Activated T-helper 2 cell treated with anti-CD3 and anti-CD28 coated beads, Interferon-gamma antibody, Interleukin-2, Interleukin-4, amounts not matched to agents 10 μg/mL and 5 μg/mL and 100 μg/mL, durations not matched to agents 14 hours and 24 hours and 36 hours (primary cell): ENCODE measurements at regions not wholly inside any gene's neighbourhood (a gene's known extent, or its start where the extent isn't known, plus 50 kb on each side); places are given as distances from the start of the nearest gene placed in this dataset.

ENCODE experiments used
- DNase-seq: peaks from one replicate; pipeline ENCODE4 v3.0.0; 2021; ENCODE audit warnings: low spot score
- H3K27ac Mint-ChIP-seq: one replicate; pipeline ENCODE4 v1.8.0; 2021; ENCODE audit warnings: mixed read lengths
- H3K27me3 Mint-ChIP-seq: one replicate; pipeline ENCODE4 v1.8.0; 2021; ENCODE audit warnings: low read depth, mixed read lengths
- H3K36me3 Mint-ChIP-seq: one replicate; pipeline ENCODE4 v1.8.0; 2021; ENCODE audit warnings: low read depth, mixed read lengths
- H3K4me1 Mint-ChIP-seq: one replicate; pipeline ENCODE4 v1.8.0; 2021; ENCODE audit warnings: low read depth, mixed read lengths
- H3K4me3 Mint-ChIP-seq: one replicate; pipeline ENCODE4 v1.8.0; 2021; ENCODE audit warnings: low read depth, mild to moderate bottlenecking, moderate library complexity, mixed read lengths
- H3K9me3 Mint-ChIP-seq: one replicate; pipeline ENCODE4 v1.8.0; 2021; ENCODE audit warnings: mixed read lengths
- intact Hi-C: fragments of 100-400 bp; cut with micrococcal nuclease; formaldehyde crosslinking; loops from one replicate; pipeline ENCODE4 v1.15.1; 2023

DNA sequence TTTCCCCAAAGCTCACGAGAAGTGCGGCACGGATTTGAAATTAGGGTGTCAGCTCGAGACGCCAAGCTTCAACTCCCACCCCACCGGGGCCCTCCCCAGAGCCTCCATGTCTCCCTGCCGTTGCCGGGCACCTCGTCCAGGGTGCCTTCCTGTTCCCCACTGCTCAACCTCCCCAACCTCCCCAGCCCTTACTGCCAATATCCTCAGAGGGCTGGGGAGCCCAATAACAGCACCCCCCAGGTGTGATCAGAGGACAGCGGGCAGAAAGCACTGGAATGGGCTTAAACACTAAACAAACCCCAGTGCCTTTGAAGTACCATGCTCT is 1336.4 kb downstream of the TBC1D22A start:
- no peak overlapping the region for H3K27ac Mint-ChIP-seq
- peaks cover 27% of the 10 kb centered on the region for H3K27me3 Mint-ChIP-seq
- no peak overlapping the region for H3K4me3 Mint-ChIP-seq
- H3K4me1 Mint-ChIP-seq, result peaks cover 31% of the 10 kb centered on the region
- peaks cover 2% of the 10 kb centered on the region for H3K36me3 Mint-ChIP-seq
- intact Hi-C loops, result no loop called here
- DNase-seq, result no peak
- no peaks in the 10 kb centered on the region for H3K9me3 Mint-ChIP-seq

DNA sequence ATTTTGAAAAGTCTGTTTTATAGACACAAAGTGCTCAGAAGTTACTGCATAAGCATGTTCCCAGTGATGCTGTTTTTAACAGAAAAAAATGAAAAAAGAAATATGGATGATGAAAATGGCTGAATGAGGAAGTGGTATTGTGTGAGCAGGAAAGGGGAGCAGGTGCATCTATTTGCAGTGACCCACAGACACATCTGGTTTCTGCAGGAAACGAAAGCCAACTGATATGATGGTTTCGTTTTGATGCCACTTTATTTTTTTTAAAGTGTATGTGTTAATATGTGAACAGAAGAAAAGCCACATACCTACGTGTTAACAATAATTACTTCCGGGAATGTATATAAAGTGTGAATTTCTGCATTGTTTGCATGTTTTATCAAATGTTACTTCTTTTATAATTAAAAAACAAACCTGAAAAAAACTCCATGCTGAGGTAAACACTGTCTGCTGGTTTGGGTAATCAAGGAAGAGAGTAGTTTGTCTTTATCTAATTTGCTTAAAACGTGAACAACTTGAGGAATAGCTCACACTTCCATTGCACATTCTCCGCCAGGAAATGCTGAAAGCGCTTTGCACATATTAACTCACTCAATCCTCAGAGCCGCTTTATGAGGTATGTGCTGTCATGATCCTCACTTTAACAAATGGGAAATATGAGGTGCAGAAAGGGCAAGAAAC is 1335.9 kb downstream of the TBC1D22A start:
- Mint-ChIP-seq H3K9me3 (no peaks in the 10 kb centered on the region), H3K36me3 (peaks cover 2% of the 10 kb centered on the region), H3K4me3 (no peak overlapping the region), H3K27me3 (peaks cover 27% of the 10 kb centered on the region), H3K4me1 (peaks cover 31% of the 10 kb centered on the region), H3K27ac (peak overlapping the region; percentile 77)
- DNase-seq, result peak; percentile 51
- intact Hi-C loops, result no loop called here

DNA sequence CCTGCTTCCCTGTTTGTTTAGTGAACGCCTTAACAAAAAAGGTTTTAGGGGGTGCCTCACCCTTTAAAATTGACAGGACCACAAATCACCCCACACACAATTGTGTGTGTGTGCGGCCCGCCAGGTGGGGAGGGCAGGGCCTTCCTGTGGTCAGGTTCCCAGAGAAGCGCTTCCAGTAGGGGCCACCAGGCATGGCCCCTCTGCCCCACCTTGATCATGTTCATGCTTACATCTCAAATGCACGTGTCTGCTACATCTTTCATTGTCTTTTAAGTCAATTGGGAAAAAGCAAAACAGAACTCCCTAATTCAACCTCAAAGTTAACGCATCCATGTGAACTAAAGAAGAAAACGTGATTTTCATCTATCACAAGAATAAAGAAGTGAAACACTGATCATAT is 1335.3 kb downstream of the TBC1D22A start:
- no peak overlapping the region for H3K4me3 Mint-ChIP-seq

DNA sequence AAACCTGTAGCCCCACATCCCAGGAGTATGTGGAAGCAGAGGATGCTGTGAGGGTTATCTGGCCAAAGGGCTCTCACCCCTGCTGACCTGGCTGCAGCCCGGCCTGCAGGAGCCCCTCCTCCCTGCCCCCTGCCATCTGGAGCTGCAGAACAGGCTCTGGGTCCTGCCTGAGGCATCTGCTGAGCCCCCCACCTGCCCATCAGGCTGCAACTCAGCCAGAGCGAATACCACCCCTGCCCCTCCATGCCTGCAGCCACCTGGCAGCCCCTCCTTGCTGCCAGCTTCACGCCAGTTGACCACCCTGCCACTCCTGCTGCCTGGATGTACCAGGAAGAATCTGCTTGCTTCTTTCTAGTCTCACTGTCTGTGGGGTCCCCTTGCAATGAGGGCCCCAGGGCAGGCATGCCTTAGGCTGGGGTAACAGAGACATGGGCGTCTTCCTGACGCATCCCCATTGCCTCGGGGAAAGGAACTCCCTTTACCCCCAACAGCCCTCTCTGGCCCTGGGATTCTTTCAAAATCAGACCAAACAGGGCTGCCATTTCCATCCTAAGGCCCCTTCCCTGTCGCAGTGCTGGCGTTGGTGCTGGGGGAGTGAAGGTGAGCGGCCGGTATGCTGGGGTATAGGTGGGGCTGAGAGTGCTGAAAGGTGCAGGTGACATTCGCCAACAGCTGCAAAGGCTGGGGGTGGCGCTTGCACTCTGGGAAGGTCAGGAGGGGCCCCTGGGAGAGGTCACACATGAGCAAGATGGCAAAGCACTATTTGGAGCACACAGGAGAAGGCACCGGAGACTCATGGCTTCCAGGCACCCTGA is 1334.6 kb downstream of the TBC1D22A start:
- Mint-ChIP-seq H3K4me1 (peaks cover 31% of the 10 kb centered on the region), H3K36me3 (peaks cover 2% of the 10 kb centered on the region), H3K9me3 (no peaks in the 10 kb centered on the region), H3K27ac (no peak overlapping the region), H3K27me3 (peaks cover 30% of the 10 kb centered on the region), H3K4me3 (no peak overlapping the region)
- no peak for DNase-seq
- intact Hi-C loops, result no loop called here

More for the DNA sequence above, 1335.3 kb downstream of the TBC1D22A start:
- peaks cover 2% of the 10 kb centered on the region for H3K36me3 Mint-ChIP-seq
- peak overlapping the region; percentile 77 for H3K27ac Mint-ChIP-seq
- H3K9me3 Mint-ChIP-seq, result no peaks in the 10 kb centered on the region
- no peak for DNase-seq
- H3K4me1 Mint-ChIP-seq, result peaks cover 31% of the 10 kb centered on the region
- peaks cover 26% of the 10 kb centered on the region for H3K27me3 Mint-ChIP-seq
- intact Hi-C loops, result no loop called here

DNA sequence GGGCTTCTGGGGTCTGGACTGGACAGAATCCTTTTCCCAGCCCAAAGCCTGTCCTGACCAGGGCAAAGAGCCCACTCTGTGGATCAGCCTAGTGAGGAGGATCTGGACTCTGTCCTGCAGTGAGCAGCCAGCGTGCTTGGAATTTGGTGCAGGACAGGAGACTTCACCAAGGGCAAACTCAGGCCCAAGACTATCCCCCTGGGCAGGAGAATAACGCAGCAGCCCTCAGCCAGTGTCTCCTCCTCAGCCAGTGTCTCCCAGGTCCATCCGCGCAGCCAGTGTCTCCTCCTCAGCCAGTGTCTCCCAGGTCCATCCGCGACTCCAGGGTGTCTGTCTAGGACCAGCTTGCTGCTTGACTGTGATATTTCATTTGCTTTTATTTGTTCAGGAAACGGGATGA is 1334.0 kb downstream of the TBC1D22A start:
- H3K4me3 Mint-ChIP-seq, result no peak overlapping the region
- no peak for DNase-seq
- H3K27ac Mint-ChIP-seq, result no peak overlapping the region
- H3K9me3 Mint-ChIP-seq, result no peaks in the 10 kb centered on the region
- H3K27me3 Mint-ChIP-seq, result peaks cover 29% of the 10 kb centered on the region
- peaks cover 31% of the 10 kb centered on the region for H3K4me1 Mint-ChIP-seq
- peaks cover 2% of the 10 kb centered on the region for H3K36me3 Mint-ChIP-seq
- intact Hi-C loops, result no loop called here

DNA sequence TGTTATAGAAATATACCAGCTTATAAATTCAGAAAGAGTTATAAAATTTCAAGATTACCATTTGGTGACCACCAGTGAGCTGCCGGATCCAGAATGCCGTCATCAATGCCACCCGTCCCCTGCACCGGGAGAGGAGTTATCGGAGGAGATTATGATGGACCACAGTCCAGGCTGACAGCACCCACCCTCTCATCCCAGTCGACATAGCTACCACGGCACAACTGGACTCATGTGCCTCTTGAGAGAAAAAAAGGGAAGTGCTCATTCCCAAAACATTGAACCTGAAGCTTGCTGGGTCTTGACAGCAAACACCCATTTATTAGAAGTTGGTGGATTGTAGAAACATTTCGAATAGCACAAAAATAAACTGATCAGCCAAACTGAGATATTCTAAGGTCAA is 1331.5 kb downstream of the TBC1D22A start:
- peaks cover 32% of the 10 kb centered on the region for H3K27me3 Mint-ChIP-seq
- H3K36me3 Mint-ChIP-seq, result peaks cover 2% of the 10 kb centered on the region
- intact Hi-C loops, result no loop called here
- no peak for DNase-seq
- no peak overlapping the region for H3K4me3 Mint-ChIP-seq
- no peak overlapping the region for H3K27ac Mint-ChIP-seq
- H3K9me3 Mint-ChIP-seq, result no peaks in the 10 kb centered on the region
- peaks cover 24% of the 10 kb centered on the region for H3K4me1 Mint-ChIP-seq

DNA sequence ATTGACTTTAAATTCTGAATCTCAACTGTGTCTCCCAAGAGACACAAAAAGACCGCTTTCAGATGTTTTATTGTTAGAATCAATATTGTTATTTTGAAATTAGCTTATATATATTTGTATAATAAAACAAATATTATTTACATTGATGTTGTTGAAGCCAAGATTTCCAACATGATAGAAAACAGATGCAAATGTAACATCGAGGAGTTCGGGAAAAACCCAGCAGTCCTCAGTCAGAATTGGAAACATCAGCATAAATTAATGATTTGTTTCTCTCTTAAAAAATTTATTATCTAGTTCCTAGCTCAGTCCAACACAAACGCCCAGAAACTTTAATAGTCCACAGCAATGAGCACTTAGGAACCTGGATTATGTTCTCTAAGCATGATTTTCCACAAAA is 1330.4 kb downstream of the TBC1D22A start:
- Mint-ChIP-seq H3K4me1 (peaks cover 13% of the 10 kb centered on the region), H3K27me3 (peaks cover 36% of the 10 kb centered on the region), H3K9me3 (no peaks in the 10 kb centered on the region), H3K36me3 (no peaks in the 10 kb centered on the region), H3K4me3 (no peak overlapping the region), H3K27ac (no peak overlapping the region)
- DNase-seq, result no peak
- intact Hi-C loops, result no loop called here

DNA sequence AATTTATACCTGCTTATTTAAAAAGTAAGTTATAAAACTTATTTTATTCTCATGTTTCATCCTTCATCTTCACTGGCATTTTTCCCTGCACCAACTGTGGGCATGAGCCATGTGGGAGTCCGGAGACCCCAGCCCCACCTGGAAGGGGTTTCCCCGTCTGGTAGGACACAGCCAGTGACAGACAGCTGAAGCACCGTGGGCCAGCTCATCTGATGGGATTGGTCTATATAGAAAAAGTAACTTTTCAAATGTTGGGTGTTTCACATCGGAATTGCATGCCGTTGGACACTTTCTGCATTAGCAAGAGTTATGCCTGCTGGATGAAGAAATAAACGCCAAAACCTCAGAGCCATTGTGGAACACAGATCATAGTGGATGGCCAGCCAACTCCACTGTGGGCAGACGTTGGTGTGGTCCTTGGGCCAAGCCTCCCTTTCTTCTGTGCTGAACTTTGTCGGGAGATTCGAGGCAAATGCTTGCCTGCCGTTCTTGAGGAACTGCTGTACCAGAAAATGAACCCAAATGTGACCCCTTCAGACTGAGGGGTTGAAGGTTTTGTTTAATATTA is 1329.3 kb downstream of the TBC1D22A start:
- no peak for DNase-seq
- Mint-ChIP-seq H3K4me3 (no peak overlapping the region), H3K27ac (no peak overlapping the region), H3K27me3 (peaks cover 44% of the 10 kb centered on the region), H3K4me1 (peaks cover 7% of the 10 kb centered on the region), H3K36me3 (no peaks in the 10 kb centered on the region), H3K9me3 (no peaks in the 10 kb centered on the region)
- intact Hi-C loops, result no loop called here

DNA sequence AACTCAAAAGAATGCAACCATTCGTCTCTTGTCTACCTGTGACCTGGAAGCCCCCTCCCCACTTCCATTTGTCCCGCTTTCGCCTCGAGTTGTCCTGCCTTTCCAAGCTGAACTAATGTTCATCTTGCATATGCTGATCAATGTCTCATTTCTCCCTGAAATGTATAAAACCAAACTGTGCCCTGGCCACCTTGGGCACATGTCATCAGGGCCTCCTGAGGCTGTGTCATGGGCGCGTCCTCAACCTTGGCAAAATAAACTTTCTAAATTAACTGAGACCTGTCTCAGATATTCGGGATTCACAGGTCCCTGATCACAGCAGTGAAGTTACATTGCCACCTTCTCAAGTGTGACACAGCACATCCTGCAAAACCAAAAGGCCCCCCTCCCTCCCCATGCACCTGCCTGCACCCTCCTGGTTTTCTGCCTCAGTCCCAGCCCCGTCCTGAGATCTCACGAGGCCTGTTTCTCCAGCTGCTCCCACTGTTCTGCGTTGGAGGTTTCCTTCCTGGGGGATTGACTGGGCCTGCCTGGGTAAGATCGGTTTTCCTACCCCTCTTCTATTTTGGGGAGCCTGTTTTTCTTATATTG is 1328.7 kb downstream of the TBC1D22A start:
- DNase-seq, result no peak
- no peaks in the 10 kb centered on the region for H3K9me3 Mint-ChIP-seq
- peaks cover 49% of the 10 kb centered on the region for H3K27me3 Mint-ChIP-seq
- intact Hi-C loops, result no loop called here
- H3K36me3 Mint-ChIP-seq, result no peaks in the 10 kb centered on the region
- H3K4me1 Mint-ChIP-seq, result peaks cover 7% of the 10 kb centered on the region
- H3K4me3 Mint-ChIP-seq, result no peak overlapping the region
- H3K27ac Mint-ChIP-seq, result no peak overlapping the region

DNA sequence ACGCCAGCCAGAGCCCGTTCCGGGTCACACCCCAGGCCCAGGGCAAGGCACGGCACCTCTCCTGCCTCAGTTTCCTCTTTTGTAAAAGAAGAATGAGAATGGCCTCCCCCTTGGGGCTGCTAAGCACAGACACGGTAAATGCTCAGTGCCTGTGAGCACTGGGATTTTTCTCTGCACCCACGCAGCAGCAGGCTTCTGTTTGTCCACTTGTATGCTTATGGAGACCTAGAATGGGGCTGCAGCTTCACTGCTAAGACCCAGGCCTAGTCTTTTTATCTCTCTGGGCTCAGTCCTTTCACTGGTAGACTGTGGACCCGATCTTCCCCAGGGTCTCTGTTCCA is 1327.9 kb downstream of the TBC1D22A start:
- peaks cover 9% of the 10 kb centered on the region for H3K4me1 Mint-ChIP-seq

DNA sequence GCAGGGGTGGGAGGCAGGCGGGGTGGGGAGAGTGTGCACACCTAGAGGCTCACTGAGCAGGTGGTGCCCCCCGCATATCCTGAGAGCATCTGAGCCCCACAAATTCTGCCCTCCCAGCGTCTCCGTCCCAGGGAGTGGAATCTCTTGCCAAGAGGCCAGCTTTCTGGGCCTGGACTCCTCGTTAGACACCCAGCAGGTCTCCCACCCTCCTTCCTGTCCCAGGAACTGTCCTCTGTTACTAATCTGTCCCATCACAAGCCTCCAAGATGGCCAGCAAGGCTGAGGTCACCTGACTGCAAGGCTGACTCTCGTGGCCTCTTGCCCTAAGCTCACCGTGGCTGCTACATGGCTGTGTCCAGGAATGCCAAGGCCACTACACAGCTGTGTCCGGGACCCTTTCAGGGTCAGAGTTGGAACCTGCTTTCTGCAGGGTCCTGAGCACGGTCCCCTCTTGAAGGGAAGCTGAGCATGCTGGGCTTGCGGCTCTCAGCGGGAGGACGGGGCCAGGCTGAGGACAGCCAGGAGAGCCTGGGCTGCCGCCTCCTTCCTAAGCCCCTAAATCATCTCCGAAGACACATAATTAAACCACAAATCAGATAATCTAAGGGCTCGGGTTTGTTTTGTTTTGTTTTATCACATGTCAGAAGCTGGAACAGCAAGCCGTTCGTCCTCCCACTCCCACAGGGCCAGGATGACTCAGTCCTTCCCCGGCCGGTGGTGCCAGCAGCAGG is 1327.3 kb downstream of the TBC1D22A start:
- no peak for DNase-seq
- Mint-ChIP-seq H3K27me3 (peaks cover 46% of the 10 kb centered on the region), H3K9me3 (no peaks in the 10 kb centered on the region), H3K4me1 (peaks cover 9% of the 10 kb centered on the region), H3K36me3 (no peaks in the 10 kb centered on the region), H3K27ac (no peak overlapping the region), H3K4me3 (no peak overlapping the region)
- intact Hi-C loops, result no loop called here

More for the DNA sequence above, 1327.9 kb downstream of the TBC1D22A start:
- Mint-ChIP-seq H3K36me3 (no peaks in the 10 kb centered on the region), H3K27ac (no peak overlapping the region), H3K27me3 (peaks cover 49% of the 10 kb centered on the region), H3K9me3 (no peaks in the 10 kb centered on the region), H3K4me3 (no peak overlapping the region)
- DNase-seq, result no peak
- intact Hi-C loops, result no loop called here

DNA sequence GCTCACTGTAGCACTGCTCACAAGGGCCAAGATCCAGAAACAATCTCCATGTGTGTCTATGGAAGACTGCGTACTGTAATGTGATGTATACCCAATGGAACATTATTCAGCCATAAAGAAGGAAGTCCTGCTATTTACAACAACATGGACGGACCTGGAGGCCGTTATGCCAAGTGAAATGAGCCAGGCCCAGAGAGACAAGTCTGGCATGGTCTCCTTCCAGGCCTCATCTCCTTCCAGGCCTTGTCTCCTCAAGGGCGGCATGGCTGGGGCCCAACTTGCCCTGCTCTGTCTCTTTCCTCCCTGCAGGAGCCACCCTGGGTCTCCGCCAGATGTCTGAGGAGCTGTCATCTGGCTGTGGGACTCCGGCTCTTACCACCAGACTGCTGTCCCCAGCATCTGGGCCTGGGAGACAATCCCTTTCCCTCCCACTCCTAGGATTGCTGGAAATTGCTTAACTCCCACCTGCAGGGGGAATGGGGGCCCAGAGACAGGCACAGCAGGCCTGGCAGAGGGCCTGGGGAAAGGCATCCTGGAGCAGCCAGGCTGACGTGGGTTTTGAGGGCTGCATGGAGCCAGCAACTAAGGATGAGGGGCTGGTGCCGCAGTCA is 1326.6 kb downstream of the TBC1D22A start:
- intact Hi-C loops, result no loop called here
- no peaks in the 10 kb centered on the region for H3K36me3 Mint-ChIP-seq
- no peaks in the 10 kb centered on the region for H3K9me3 Mint-ChIP-seq
- peaks cover 16% of the 10 kb centered on the region for H3K4me1 Mint-ChIP-seq
- H3K27ac Mint-ChIP-seq, result no peak overlapping the region
- no peak for DNase-seq
- H3K4me3 Mint-ChIP-seq, result no peak overlapping the region
- peaks cover 51% of the 10 kb centered on the region for H3K27me3 Mint-ChIP-seq
